ENCODE measurements at regions not wholly inside any gene's neighbourhood (a gene's known extent, or its start where the extent isn't known, plus 50 kb on each side); places are given as distances from the start of the nearest gene placed in this dataset.

- H3K4me1 ChIP-seq = peaks cover 0 to 8% (median 0%) of the 10 kb centered on the region in 12 donors
- no peak for ATAC-seq
- no peaks in the 10 kb centered on the region for H3K9me3 ChIP-seq
- no peak overlapping the region for H3K27ac ChIP-seq
- H3K36me3 ChIP-seq = no peaks in the 10 kb centered on the region
- DNase-seq = no peak
- WGBS, 4 donors = 90 to 98% (median 96%) methylated on average over 2 of the region's 2 CpGs
- no peak overlapping the region for H3K4me3 ChIP-seq
- no peaks in the 10 kb centered on the region for H3K27me3 ChIP-seq
- intact Hi-C loops (cut with DNase I) = no loop called here
- TF ChIP-seq, protein P1, sequence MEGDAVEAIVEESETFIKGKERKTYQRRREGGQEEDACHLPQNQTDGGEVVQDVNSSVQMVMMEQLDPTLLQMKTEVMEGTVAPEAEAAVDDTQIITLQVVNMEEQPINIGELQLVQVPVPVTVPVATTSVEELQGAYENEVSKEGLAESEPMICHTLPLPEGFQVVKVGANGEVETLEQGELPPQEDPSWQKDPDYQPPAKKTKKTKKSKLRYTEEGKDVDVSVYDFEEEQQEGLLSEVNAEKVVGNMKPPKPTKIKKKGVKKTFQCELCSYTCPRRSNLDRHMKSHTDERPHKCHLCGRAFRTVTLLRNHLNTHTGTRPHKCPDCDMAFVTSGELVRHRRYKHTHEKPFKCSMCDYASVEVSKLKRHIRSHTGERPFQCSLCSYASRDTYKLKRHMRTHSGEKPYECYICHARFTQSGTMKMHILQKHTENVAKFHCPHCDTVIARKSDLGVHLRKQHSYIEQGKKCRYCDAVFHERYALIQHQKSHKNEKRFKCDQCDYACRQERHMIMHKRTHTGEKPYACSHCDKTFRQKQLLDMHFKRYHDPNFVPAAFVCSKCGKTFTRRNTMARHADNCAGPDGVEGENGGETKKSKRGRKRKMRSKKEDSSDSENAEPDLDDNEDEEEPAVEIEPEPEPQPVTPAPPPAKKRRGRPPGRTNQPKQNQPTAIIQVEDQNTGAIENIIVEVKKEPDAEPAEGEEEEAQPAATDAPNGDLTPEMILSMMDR (IDR thresholded peaks at IDR 0.05) = no peak
- no peak for TF ChIP-seq POLR2A (IDR thresholded peaks at IDR 0.05)
These were observed 325.9 kb upstream of the TNC start for GRCh38 chr9:115443890-115444289.

DNA sequence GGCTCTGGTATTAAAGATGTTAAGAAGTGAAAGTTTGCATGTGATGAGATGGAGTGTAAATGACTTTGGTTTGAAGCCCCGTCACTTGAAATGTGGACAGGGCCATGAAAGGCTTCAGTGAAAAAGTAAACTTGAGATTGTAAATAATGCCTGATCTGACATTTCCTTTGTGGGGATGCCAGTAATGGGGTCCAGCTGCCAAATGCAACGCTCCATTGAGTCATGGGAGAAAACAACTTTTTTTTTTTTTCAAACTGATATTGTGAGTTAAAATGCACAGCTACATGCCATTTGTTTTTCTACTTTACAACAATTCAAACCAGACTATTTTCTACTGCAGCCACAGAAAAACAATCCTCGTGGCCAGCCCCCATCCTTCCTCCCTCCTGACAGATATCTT is 327.0 kb upstream of the TNC start:
- intact Hi-C loops (cut with DNase I) = no loop called here
- 35 to 54% (median 47%) methylated on average over 3 of the region's 3 CpGs for WGBS, 4 donors
- ATAC-seq (no peak), DNase-seq (no peak)
- no peak overlapping the region for H3K4me3 ChIP-seq
- H3K36me3 ChIP-seq = no peaks in the 10 kb centered on the region
- H3K4me1 ChIP-seq = peaks cover 0 to 8% (median 0%) of the 10 kb centered on the region in 12 donors
- no peak overlapping the region for H3K27ac ChIP-seq
- no peaks in the 10 kb centered on the region for H3K9me3 ChIP-seq
- TF ChIP-seq, protein P1 (IDR thresholded peaks at IDR 0.05) = no peak
- no peak for TF ChIP-seq POLR2A (IDR thresholded peaks at IDR 0.05)
- no peaks in the 10 kb centered on the region for H3K27me3 ChIP-seq

DNA sequence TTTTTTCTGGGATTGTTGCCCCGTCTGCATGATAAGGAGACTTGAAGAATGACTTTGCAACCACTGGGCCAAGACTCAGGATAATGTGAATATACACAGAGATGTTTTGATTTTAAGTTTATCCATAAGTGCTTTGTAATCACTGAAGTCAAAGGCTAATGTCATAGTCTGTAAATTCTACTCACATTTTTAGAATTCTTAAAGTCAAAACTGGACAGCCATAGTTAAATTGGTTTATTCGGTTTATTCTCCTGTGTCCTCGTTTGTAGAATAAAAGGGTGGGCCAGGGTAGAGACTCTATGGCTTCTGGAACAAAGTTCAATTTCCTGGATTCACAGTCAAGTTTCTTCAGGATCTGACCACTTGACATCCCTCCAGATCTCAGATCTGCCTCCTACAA is 327.7 kb upstream of the TNC start:
- WGBS, 4 donors = 44 to 59% (median 50%) methylated on average over 3 of the region's 3 CpGs
- ATAC-seq (no peak), DNase-seq (no peak)
- H3K27ac ChIP-seq = peak overlapping the region in 1 of 12 donors; percentile 5
- H3K4me1 ChIP-seq = peaks cover 0 to 8% (median 0%) of the 10 kb centered on the region in 12 donors
- no peak overlapping the region for H3K4me3 ChIP-seq
- no peaks in the 10 kb centered on the region for H3K36me3 ChIP-seq
- TF ChIP-seq, protein P1 (IDR thresholded peaks at IDR 0.05) = no peak
- TF ChIP-seq POLR2A (IDR thresholded peaks at IDR 0.05) = no peak
- intact Hi-C loops (cut with DNase I) = no loop called here
- H3K9me3 ChIP-seq = no peaks in the 10 kb centered on the region
- no peaks in the 10 kb centered on the region for H3K27me3 ChIP-seq

DNA sequence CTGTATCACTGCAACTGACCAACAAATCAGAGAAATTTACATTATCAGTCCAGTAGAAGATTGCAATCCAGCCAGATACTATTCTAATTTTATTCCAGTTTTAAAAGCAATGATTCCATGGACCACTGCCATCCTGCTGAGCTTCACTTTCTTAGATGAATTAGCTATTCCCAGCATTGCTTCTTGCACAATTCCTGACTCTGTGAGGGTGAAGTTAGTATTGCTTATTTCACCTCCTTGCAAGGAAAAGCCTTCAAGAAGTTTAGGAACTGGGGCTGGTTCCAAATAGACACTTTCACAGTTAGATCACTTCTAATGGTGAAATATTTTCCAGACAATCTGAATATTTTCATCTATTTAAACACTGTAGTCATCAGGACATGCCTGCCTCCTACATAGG is 338.6 kb upstream of the TNC start:
- intact Hi-C loops (cut with DNase I) = no loop called here
- no peaks in the 10 kb centered on the region for H3K27me3 ChIP-seq
- no peaks in the 10 kb centered on the region for H3K4me1 ChIP-seq
- no peak overlapping the region for H3K27ac ChIP-seq
- no peak overlapping the region for H3K4me3 ChIP-seq
- no peak for DNase-seq
- no peaks in the 10 kb centered on the region for H3K9me3 ChIP-seq
- ATAC-seq = peak in 1 of 4 donors; percentile 38
- no peaks in the 10 kb centered on the region for H3K36me3 ChIP-seq
- no peak for TF ChIP-seq POLR2A (IDR thresholded peaks at IDR 0.05)
- TF ChIP-seq, protein P1 (IDR thresholded peaks at IDR 0.05) = no peak
